PC-3 (cell line): ENCODE measurements at regions not wholly inside any gene's neighbourhood (a gene's known extent, or its start where the extent isn't known, plus 50 kb on each side); places are given as distances from the start of the nearest gene placed in this dataset.

Source experiments
- ATAC-seq: fragments of 200-7000 bp; cut with Tn5 transposase; 2 replicates; pipeline ENCODE4 v1.9.1; 2020; ENCODE audit warnings: mild to moderate bottlenecking, moderate library complexity
- BruUV-seq: library from RNA; stranded (reverse); fragments of 400-500 nt; replicated peaks from 2 replicates; lab custom pipeline; 2021; lab: Mats Ljungman, UMichigan
- CTCF ChIA-PET: fragments of 300-600 bp; sonication (Branson Sonifier 250); formaldehyde crosslinking; loops from one replicate; lab custom pipeline; 2022; ENCODE audit warnings: antibody characterized with exemption; lab: Charles Lee
- POLR2A ChIA-PET: fragments of 300-600 bp; sonication (Branson Sonifier 250); formaldehyde crosslinking; loops from one replicate; lab custom pipeline; 2022; ENCODE audit warnings: antibody characterized with exemption; ENCODE audit not compliant: unreplicated experiment; lab: Charles Lee
- DNase-seq: peaks from one replicate; pipeline ENCODE4 v3.0.0-alpha.2; 2015
- H2AFZ ChIP-seq: fragments of 300-600 bp; sonication (generic); 2 replicates; pipeline ENCODE4 v1.6.0; 2016; ENCODE audit warnings: antibody characterized with exemption, low read length
- H3F3A ChIP-seq: fragments of 300-600 bp; sonication (generic); one replicate; pipeline ENCODE4 v1.6.0; 2017; ENCODE audit warnings: antibody characterized with exemption, low read length, control low read depth, mild to moderate bottlenecking; ENCODE audit not compliant: unreplicated experiment
- H3K27ac ChIP-seq: fragments of 300-600 bp; sonication (generic); 2 replicates; pipeline ENCODE4 v1.5.1; 2016; ENCODE audit warnings: mild to moderate bottlenecking, low read length
- H3K27me3 ChIP-seq: fragments of 300-600 bp; sonication (generic); 2 replicates; pipeline ENCODE4 v1.6.1; 2016; ENCODE audit warnings: low read length, mixed read lengths
- H3K36me3 ChIP-seq: fragments of 300-600 bp; sonication (generic); 2 replicates; pipeline ENCODE4 v1.6.1; 2016; ENCODE audit warnings: low read depth, mixed run types, low read length, mixed read lengths
- H3K4me1 ChIP-seq: fragments of 300-600 bp; sonication (generic); 2 replicates; pipeline ENCODE4 v1.5.1; 2016; ENCODE audit warnings: low read length; ENCODE audit not compliant: insufficient read depth
- H3K4me2 ChIP-seq: fragments of 300-600 bp; sonication (generic); 2 replicates; pipeline ENCODE4 v1.6.0; 2016; ENCODE audit warnings: low read length
- H3K4me3 ChIP-seq: fragments of 300-600 bp; sonication (generic); 2 replicates; pipeline ENCODE4 v1.5.1; 2016; ENCODE audit warnings: mild to moderate bottlenecking, low read length, mixed read lengths
- H3K79me2 ChIP-seq: fragments of 300-600 bp; sonication (generic); 2 replicates; pipeline ENCODE4 v1.6.1; 2017; ENCODE audit warnings: low read length, mixed read lengths
- H3K9ac ChIP-seq: fragments of 300-600 bp; sonication (generic); 2 replicates; pipeline ENCODE4 v1.6.0; 2016; ENCODE audit warnings: mild to moderate bottlenecking, low read length
- H3K9me2 ChIP-seq: fragments of 300-600 bp; sonication (generic); replicated peaks from 2 replicates; pipeline ENCODE4 v1.6.1; 2016; ENCODE audit warnings: mixed run types, low read length, mixed read lengths
- H3K9me3 ChIP-seq: fragments of 300-600 bp; sonication (generic); 2 replicates; pipeline ENCODE4 v1.6.1; 2016; ENCODE audit warnings: low read length, mixed read lengths
- H4K20me1 ChIP-seq: fragments of 300-600 bp; sonication (generic); 2 replicates; pipeline ENCODE4 v1.6.1; 2016; ENCODE audit warnings: low read length, mixed read lengths
- EZH2 ChIP-seq: fragments of 300-600 bp; sonication (generic); IDR thresholded peaks from one replicate; pipeline ENCODE4 v1.6.1; 2017; ENCODE audit warnings: antibody characterized with exemption, mild to moderate bottlenecking, low read length; ENCODE audit not compliant: unreplicated experiment
- EZH2phosphoT487 ChIP-seq: fragments of 300-600 bp; sonication (generic); IDR thresholded peaks from 2 replicates; pipeline ENCODE4 v1.6.1; 2018; ENCODE audit warnings: mild to moderate bottlenecking, antibody characterized with exemption, low read length, borderline replicate concordance
- intact Hi-C: fragments of 100-400 bp; cut with micrococcal nuclease; formaldehyde crosslinking; loops from 2 replicates; pipeline ENCODE4 v1.9.0; 2023
- TF ChIP-seq, protein P1 (sequence below): fragments of 300-600 bp; sonication (generic); conservative IDR thresholded peaks from 2 replicates; pipeline ENCODE4 v1.5.1; 2017; ENCODE audit warnings: antibody characterized with exemption, low read depth, mild to moderate bottlenecking, low read length

DNA sequence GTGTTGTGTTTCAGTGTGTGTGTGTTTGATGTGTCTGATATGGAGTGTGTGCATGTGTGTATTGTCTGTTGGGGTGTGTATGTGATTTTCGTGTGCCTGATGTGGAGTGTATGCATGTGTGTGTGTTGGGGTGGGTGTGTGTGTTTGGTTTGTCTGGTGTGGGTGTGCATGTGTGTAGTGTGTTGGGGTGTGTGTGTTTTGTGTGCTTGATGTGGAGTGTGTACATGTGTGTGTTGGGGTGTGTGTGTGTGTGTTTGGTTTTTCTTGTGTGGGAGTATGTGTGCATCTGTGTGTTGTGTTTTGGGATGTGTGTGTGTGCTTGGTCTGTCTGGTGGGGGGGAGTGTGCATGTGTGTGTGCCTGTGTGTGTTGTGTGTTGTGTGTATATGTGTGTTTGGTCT lies 247.4 kb upstream of the ST6GAL2 start:
- Histone ChIP-seq H3K9me2 (no peaks in the 10 kb centered on the region), H3K36me3 (no peaks in the 10 kb centered on the region), H3K4me3 (no peak overlapping the region), H2AFZ (no peak overlapping the region), H4K20me1 (no peaks in the 10 kb centered on the region), H3K4me2 (no peak overlapping the region), H3K27me3 (peaks cover 94% of the 10 kb centered on the region), H3K79me2 (no peaks in the 10 kb centered on the region), H3K4me1 (no peaks in the 10 kb centered on the region), H3K9me3 (no peaks in the 10 kb centered on the region), H3K9ac (no peak overlapping the region), H3F3A (no peaks in the 10 kb centered on the region), H3K27ac (no peak overlapping the region)
- ChIA-PET CTCF (no interaction called here), POLR2A (no interaction called here)
- ATAC-seq (no peak), DNase-seq (no peak)
- intact Hi-C loops: loop anchor here (10.0 kb wide), 1 partner anchor 249 kb away; the partner anchor contains the start of gene ST6GAL2
- no TSS peak for BruUV-seq
- TF ChIP-seq, protein P1, sequence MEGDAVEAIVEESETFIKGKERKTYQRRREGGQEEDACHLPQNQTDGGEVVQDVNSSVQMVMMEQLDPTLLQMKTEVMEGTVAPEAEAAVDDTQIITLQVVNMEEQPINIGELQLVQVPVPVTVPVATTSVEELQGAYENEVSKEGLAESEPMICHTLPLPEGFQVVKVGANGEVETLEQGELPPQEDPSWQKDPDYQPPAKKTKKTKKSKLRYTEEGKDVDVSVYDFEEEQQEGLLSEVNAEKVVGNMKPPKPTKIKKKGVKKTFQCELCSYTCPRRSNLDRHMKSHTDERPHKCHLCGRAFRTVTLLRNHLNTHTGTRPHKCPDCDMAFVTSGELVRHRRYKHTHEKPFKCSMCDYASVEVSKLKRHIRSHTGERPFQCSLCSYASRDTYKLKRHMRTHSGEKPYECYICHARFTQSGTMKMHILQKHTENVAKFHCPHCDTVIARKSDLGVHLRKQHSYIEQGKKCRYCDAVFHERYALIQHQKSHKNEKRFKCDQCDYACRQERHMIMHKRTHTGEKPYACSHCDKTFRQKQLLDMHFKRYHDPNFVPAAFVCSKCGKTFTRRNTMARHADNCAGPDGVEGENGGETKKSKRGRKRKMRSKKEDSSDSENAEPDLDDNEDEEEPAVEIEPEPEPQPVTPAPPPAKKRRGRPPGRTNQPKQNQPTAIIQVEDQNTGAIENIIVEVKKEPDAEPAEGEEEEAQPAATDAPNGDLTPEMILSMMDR: no peak
- TF ChIP-seq EZH2 (no peak), EZH2phosphoT487 (no peak)

DNA sequence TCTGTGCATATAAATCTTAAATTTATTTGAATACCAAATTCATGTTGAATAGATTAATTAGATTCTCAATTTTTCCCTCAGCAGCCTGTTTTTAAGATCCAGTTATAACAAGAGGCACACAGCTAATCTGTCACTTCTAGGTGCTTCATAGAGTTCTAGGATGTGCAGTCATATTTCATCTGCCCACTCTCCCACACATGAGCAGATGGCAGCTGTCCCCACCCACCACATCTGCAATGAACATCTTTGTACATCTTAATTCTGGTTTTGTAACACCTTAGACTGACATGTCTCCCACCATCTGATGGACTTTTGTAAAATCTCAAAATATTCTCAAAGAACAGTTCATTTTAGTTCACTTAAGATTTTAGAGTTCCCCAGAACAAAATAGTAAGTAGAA lies 250.8 kb upstream of the ST6GAL2 start:
- H3K9me2 ChIP-seq: no peaks in the 10 kb centered on the region
- H3K27ac ChIP-seq: no peak overlapping the region
- H2AFZ ChIP-seq: no peak overlapping the region
- H3K4me1 ChIP-seq: no peaks in the 10 kb centered on the region
- DNase-seq: no peak
- TF ChIP-seq, protein P1: no peak
- TF ChIP-seq EZH2: no peak
- no peak for TF ChIP-seq EZH2phosphoT487
- H3K27me3 ChIP-seq: peaks cover 70% of the 10 kb centered on the region
- no peaks in the 10 kb centered on the region for H3K9me3 ChIP-seq
- no peak overlapping the region for H3K4me3 ChIP-seq
- H3K79me2 ChIP-seq: no peaks in the 10 kb centered on the region
- no peaks in the 10 kb centered on the region for H4K20me1 ChIP-seq
- CTCF ChIA-PET: no interaction called here
- POLR2A ChIA-PET: no interaction called here
- H3K9ac ChIP-seq: no peak overlapping the region
- no TSS peak for BruUV-seq
- no peak for ATAC-seq
- no peak overlapping the region for H3K4me2 ChIP-seq
- H3K36me3 ChIP-seq: no peaks in the 10 kb centered on the region
- intact Hi-C loops: loop anchor here (10.0 kb wide), 1 partner anchor 252 kb away; the partner anchor contains the start of gene ST6GAL2
- no peaks in the 10 kb centered on the region for H3F3A ChIP-seq

DNA sequence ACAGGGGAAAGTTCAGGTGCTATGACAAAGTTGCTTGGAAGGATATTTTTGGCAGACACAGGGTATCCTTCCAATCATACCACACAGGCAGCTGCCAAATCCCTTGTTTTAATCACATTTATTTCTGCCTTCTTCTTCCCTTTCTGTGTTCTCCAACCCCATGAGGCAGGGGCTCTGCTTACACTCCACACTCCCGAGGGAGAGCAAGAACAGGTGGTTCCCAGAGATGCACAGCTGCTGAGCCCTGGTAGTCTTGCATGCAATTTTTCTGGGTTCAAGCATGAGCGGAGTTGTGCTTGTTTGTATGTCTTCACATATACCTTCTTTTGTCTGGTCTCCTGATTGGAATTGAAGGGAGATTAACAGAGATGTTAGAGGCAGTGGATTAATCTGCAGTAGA lies 251.7 kb upstream of the ST6GAL2 start:
- Histone ChIP-seq H3K9me2 (no peaks in the 10 kb centered on the region), H3K9ac (no peak overlapping the region), H3K36me3 (no peaks in the 10 kb centered on the region), H3K79me2 (no peaks in the 10 kb centered on the region), H3K27ac (no peak overlapping the region), H3F3A (no peaks in the 10 kb centered on the region), H3K4me2 (no peak overlapping the region), H3K4me1 (no peaks in the 10 kb centered on the region), H3K9me3 (no peaks in the 10 kb centered on the region), H3K4me3 (no peak overlapping the region), H2AFZ (no peak overlapping the region), H3K27me3 (peaks cover 60% of the 10 kb centered on the region), H4K20me1 (no peaks in the 10 kb centered on the region)
- DNase-seq: no peak
- TF ChIP-seq, protein P1: no peak
- no peak for TF ChIP-seq EZH2
- TF ChIP-seq EZH2phosphoT487: no peak
- no peak for ATAC-seq
- intact Hi-C loops: loop anchor here (10.0 kb wide), 1 partner anchor 253 kb away; the partner anchor contains the start of gene ST6GAL2
- ChIA-PET CTCF (no interaction called here), POLR2A (no interaction called here)
- BruUV-seq: no TSS peak
